ENCODE measurements at regions not wholly inside any gene's neighbourhood (a gene's known extent, or its start where the extent isn't known, plus 50 kb on each side); places are given as distances from the start of the nearest gene placed in this dataset.

GRCh38 chr1:50289495-50289894 is 133.7 kb downstream of the DMRTA2 start:
- DNase-seq: no peak

GRCh38 chr1:50285994-50286393 is 137.2 kb downstream of the DMRTA2 start:
- DNase-seq: no peak

- DNase-seq: no peak
Observed at GRCh38 chr1:50279622-50280330, 143.5 kb downstream of the DMRTA2 start.

GRCh38 chr1:50278961-50279360 is 144.3 kb downstream of the DMRTA2 start:
- DNase-seq: no peak

GRCh38 chr1:50278410-50278809 is 144.8 kb downstream of the DMRTA2 start:
- DNase-seq: no peak

GRCh38 chr1:50275566-50275965 is 147.7 kb downstream of the DMRTA2 start:
- DNase-seq: no peak

GRCh38 chr1:50272912-50273311 is 150.3 kb downstream of the DMRTA2 start:
- DNase-seq: peak; percentile 14

- peak; percentile 10 for DNase-seq
Observed at GRCh38 chr1:50271968-50272578, 151.2 kb downstream of the DMRTA2 start.

GRCh38 chr1:50271337-50271736 is 151.9 kb downstream of the DMRTA2 start:
- no peak for DNase-seq

GRCh38 chr1:50270926-50271325 is 152.3 kb downstream of the DMRTA2 start:
- no peak for DNase-seq

GRCh38 chr1:50268049-50268448 is 155.2 kb downstream of the DMRTA2 start:
- DNase-seq: no peak

GRCh38 chr1:50266509-50266908 is 156.7 kb downstream of the DMRTA2 start:
- no peak for DNase-seq

GRCh38 chr1:50265790-50266314 is 157.1 kb downstream of the ELAVL4 start:
- DNase-seq: no peak

GRCh38 chr1:50264590-50264989 is 155.9 kb downstream of the ELAVL4 start:
- DNase-seq: no peak

GRCh38 chr1:50262436-50262835 is 153.7 kb downstream of the ELAVL4 start:
- DNase-seq: no peak

- no peak for DNase-seq
Observed at GRCh38 chr1:50261951-50262350, 153.2 kb downstream of the ELAVL4 start.

- no peak for DNase-seq
Observed at GRCh38 chr1:50257940-50258685, 149.4 kb downstream of the ELAVL4 start.

- DNase-seq: no peak
Observed at GRCh38 chr1:50257029-50257428, 148.3 kb downstream of the ELAVL4 start.
